ENCODE measurements at regions not wholly inside any gene's neighbourhood (a gene's known extent, or its start where the extent isn't known, plus 50 kb on each side); places are given as distances from the start of the nearest gene placed in this dataset.

DNA sequence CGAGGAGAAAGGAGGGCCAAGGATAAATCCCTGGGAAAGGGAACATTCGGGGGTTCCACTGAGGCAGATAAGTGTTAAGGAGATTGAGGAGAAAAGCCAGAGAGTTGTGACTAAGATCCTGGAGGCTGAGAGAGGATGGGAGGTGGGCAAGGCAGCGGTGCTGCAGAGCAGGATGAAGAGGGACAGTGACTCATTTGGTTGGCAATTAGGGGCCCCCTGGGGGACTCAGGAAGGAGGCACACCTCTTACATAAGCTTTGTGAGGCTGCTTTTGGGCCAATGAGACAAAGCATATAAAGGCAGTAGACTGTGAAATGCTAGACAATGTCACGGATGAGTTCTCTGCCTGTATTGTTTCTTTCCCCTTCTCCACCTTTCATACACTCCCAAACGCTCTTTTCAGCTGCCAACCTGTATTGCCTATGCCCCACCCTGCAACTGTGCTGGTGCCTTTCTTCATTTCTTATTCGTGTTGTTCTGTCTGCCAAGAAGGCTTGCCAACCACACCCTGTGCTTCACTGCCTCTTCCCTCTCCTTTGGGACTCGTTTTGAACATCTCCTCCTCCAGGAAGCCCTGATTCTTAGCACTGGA is 246.8 kb upstream of the KIRREL3 start:
- peak; percentile 86 for DNase-seq

DNA sequence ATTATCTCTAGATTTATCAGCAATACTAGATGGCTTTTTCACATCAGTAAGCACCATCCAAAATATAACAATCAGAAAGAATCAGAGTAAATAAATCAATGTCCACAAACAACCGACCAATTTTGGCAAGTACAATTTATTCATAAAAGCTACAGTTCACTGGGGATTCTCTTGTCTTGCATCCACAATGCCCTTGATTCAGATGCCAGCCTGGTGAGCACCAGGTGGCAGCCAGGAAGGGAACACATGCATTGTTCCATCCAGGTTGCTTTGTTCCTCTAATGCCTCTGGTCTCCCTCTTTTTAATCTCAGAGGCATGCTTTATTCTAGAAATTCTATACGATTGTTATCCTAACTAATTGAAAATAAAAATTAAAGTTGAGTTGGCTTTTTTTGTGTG is 242.1 kb upstream of the KIRREL3 start:
- no peak for DNase-seq

DNA sequence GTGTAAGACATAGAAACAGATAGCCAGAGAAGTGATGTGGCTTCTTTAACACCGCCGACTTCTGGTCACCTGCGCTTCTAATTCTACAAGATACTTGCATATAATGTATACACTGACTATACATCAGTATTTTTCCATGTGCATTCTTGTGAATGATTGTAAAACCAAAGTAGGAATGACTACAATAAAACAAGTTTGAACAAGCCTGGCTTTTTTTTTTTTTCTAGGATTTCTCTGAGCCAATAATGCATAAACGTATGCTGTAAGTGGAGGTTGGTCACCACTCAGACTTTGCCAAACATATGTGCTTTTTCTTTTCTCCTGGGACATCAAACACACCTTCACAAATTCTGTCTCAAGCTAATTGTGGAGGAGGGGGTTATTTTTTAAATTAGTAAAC is 237.8 kb upstream of the KIRREL3 start:
- peak; percentile 27 for DNase-seq

DNA sequence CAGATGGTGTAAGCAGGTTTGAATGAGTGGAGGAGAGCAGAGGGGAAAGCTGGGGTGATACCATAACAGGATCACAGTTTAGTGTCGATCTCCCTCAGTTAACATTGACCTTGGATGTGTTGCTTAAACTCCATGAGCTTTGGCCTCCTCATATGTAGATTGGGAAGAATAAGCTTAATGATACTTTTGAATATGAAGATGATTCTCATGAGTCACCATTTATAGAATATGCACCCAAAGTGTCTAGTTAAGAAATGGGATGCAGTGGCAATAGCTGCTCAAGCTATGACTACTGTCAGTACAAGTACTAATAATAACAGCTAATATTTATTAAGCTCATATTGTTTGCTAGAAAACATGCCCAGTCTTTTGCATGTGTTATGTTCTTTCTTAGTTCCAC is 236.2 kb upstream of the KIRREL3 start:
- DNase-seq: no peak

DNA sequence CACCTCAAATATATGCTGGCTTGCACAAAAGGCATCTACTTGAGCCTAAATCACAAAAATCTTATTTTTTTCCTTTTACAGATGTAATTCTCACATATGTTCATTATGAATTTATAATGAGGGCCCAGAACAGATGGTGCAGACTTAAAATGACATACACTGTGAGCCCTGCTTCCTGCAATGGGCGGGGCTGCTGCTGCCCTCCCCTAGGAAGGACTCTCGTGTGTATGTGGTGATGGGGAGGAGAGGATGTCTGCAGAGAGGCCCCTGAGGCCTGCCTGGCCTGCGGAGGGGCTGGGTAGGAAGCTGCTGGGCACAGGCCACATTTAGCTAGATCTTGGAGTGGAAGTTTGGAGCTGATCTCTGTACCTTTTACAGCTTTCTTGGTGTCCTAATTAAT is 233.4 kb upstream of the KIRREL3 start:
- no peak for DNase-seq

DNA sequence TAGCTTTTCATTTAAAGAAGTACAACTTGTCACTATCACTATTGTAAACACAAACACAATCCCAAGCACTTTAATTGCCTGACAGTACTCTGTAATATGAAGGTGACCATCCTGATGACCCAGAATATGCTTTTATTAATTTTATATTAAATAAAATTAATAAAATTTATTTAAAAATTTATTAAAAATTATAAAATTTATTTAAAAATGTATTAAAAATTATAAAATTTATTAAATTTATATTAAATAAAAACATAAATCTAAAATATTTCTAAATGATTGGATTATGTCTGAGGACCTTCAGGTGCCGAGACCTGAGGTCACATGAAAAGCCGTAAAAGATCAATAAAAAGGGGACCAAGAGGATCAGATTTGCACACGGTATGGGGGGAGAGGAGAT is 229.8 kb upstream of the KIRREL3 start:
- DNase-seq: no peak

DNA sequence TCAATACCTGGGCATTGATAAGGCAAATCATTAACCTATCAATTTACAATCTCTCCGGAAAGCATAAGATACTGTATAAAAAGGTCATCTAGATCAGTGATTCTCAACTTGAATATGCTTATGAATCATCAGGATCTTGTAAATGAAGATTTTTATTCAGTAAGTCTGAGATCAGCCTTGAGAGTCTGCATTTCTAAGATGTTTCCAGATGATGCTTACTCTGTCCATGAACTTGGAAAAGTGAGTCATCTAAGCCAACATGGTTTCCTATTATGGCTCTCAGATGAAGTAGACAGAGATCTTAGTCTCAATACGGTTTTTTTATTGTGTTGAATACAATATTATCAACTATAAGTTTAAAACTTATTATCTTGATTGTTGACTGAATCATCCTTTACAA is 226.4 kb upstream of the KIRREL3 start:
- DNase-seq: no peak

DNA sequence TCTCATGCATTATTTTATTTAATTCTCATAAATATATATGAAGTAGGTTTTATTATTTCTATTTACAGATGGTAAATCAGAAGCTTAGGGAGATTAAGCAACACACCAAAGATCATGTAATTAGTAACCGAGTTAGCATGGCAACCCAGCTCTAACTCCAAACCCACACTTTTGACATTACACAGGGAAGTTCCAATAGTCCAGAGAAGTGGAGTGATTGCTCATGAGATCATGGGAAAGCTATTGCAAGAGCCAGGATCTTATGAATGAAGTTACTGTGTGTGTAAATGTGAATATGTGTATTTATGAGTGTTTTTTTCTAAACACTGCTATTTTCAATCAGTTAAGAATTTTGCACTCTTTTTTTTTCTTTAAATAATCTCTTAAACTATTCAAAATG is 225.8 kb upstream of the KIRREL3 start:
- DNase-seq: no peak

DNA sequence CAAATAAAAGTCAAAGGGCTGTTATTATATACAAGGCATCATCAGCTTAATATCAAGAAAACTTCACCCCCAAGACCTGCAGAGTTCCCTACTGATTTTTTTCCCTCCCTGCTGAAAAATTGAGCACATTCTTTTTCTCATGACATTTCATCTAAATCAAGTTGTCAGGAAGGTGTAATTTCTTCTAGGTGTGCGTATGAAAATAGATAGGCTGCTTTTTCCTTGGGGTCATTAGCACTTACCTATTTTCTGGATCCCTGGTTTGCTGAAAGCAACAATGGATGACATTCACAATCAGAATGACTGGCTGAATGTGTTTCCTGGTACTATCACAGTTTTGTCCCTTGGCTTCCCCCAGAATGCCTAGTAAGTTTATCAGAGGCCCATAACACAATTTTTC is 225.0 kb upstream of the KIRREL3 start:
- DNase-seq: no peak

DNA sequence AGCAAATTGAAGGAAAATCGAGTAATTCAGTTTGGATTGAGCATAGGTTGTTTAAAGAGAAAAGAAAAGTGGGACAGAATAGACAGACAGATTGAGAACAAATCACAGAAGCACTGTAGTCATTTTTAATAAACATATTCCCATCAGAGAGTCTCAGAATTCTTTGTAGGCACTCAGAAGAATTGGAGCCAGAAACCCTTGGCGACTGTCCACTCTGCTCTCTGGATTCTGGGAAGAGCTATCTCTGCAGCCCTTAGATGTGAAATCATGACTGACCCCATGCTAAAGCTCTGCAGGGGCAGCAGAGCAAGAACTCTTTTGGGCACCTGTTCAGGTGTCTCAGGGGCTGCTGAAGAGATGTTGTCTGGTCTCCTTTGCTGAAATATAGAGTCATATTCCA is 223.7 kb upstream of the KIRREL3 start:
- no peak for DNase-seq

DNA sequence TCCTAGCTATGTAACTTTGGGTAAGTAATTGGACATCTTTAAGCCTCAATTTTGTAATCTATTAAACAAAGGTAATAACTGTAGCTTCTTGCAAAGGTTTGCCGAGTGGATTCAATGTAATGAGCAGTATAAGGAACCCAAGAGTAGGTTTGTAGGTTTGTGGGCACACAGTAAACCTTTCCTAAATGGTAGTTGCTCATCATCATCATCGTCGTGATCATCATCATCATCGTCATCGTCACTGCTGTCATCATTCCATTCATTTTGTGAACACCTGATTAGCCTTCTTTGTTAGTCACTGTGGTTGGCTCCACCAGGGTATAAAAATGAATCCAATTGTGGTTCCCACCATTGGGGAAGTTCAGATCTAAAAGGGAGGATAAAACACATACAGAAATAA is 223.1 kb upstream of the KIRREL3 start:
- no peak for DNase-seq

DNA sequence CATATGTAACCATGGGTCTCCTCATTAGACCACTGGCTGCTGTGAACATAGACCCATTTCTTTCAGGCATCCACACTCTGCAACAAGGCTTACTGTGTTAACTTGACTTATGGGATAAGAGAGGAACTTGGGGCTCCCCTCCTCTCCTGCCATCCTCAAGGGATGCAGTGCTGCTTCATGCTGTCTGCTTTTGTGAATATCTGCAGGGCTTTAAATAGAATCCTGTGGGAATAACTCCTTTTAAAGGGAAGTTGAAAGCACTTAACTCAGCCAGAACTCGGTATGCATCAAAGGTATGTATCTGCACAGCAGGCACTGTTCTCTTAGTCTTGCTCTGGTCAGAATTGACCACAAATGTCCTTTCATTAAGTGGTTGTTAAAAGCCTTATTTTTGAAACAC is 222.5 kb upstream of the KIRREL3 start:
- DNase-seq: no peak

DNA sequence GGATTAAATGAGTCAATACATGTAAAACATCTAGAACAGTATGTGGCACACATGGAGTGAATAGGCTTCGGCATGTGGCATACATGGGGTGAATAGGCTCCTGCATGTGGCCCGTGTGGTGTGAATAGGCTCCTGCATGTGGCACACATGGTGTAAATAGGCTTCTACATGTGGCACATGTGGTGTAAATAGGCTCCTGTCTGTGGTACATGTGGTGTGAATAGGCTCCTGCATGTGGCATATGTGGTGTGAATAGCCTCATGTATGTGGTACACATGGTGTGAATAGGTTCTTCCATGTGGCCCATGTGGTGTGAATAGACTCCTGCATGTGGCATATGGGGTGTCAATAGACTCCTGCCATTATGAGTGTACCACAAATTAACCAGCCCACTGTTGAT is 219.1 kb upstream of the KIRREL3 start:
- no peak for DNase-seq

DNA sequence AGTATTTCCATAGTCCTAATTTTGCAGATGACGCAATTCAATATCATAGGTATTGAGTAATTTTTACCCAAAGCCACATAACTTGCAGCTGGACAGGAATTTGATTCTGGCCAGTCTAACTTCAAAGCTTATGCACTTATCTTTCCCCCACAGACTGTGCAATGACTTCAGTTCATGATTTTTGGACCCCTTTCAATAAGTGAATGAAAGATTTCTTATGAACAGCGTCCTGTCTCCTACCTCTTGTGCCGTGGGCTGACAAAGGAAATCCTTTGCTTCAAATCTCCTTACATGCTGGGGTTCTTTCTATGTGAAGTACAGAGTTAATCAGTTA is 217.7 kb upstream of the KIRREL3 start:
- DNase-seq: no peak

DNA sequence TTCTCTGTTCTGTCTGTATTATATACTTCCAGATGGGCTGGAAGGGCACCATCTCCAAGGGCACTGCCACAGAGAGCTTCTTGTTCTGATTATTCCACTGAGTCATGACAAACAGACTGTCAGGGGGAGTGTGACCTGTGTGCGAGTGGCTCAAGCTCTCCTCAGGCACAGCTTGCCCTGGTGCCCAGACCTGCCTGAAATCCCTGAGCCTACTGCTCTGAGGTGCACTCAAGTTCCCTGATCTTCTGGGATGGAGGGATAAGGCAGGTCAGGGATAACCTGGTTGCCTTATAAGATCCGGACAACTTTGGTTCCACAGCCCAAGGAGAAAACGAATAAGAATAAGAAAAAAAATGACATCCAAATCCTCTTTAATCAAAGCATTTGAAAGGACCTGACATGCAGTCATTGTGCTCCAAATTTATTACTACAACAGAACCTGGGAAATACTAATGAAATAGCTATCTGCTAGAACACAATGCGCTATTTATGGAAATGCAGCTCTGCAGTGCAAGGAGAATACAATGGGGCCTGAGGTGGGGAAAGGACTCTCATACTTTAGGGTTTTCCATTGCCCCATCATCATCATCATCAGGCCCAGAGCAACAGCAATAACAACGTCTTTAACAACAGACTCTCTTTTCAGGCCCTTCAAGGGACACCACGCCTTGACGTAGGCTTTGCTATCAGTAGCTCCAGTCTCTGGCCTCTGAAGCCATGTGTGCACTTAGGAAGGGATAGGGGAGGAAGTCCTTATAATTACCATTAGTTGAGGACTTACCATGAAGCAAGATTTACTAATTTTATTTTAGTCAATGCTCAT is 217.1 kb upstream of the KIRREL3 start:
- no peak for DNase-seq

DNA sequence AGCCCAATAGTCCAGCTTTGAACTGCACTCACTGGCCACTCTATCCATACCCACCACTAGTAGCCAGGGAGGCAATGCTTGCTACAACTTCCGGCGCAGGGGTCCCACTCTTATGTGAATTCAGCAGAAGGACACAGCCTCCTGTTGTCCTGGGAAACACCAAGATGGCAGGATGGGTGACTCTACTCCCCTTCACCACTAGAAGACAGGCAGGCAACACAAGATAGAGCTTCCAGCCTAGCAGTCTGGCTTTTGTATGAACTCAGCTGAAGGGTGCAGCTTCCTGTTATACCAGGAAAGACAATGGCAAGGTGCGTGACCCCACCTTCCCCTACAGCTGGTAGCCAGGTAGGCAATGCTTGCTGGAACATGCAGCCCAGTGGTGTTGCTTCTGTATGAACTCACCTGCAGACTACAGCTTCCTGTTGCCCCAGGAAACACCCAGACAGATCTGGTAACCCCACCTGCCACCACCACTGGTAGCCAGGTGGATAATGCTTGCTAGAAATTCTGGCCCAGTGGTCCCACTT is 205.2 kb upstream of the KIRREL3 start:
- no peak for DNase-seq

DNA sequence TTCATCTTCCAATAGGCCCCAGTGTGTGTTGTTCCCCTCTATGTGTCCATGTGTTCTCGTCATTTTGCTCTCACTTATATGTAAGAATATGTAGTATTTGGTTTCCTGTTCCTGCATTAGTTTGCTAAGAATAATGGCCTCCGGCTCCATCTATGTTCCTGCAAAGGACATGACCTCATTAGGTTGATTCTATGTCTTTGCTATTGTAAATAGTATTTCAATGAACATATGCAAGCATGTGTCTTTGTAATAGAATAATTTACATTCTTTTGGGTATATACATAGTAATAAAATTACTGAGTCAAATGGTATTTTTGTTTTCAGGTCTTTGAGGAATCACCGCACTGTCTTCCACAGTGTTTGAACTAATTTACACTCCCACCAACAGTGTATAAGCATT is 202.9 kb upstream of the KIRREL3 start:
- DNase-seq: no peak

DNA sequence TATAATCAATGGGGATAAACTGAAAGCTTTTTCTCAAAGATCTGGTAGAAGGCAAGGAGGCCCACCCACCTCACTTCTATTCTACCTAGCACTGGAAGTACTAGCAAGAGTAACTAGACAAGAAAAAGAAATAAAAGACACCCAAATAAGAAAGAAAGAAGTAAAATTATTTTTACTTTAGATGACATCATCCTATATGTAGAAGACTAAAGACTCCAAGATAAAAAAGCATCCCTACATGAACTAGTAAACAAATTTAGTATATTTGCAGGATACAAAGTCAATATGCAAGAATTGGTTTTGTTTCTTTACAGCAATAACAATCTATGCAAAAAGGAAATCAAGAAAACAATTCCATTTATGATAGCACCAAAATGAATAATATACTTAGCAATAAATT is 201.5 kb upstream of the KIRREL3 start:
- DNase-seq: no peak

DNA sequence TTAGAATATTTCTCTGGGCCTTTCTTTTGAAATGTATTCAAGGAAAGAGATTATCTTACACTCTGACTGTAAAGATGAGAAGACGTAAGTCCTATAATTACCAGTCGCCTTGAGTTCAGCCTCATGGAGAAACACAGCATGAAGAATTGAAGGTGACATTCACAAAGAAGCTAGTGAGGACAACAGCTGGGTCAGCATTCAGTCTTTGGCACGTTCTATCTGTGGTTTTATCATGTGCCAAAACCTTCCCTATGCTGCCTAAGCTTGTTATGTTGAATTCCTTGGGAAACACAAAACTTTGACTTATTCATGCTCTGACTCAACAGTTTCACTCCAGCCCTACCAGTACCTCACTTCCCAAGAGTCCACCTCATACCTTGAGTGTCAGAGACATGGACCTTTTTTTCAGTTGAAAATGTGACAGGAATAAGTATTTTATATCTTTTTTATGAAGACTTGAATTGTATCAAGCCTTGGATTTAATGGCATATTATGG is 198.8 kb upstream of the KIRREL3 start:
- no peak for DNase-seq

DNA sequence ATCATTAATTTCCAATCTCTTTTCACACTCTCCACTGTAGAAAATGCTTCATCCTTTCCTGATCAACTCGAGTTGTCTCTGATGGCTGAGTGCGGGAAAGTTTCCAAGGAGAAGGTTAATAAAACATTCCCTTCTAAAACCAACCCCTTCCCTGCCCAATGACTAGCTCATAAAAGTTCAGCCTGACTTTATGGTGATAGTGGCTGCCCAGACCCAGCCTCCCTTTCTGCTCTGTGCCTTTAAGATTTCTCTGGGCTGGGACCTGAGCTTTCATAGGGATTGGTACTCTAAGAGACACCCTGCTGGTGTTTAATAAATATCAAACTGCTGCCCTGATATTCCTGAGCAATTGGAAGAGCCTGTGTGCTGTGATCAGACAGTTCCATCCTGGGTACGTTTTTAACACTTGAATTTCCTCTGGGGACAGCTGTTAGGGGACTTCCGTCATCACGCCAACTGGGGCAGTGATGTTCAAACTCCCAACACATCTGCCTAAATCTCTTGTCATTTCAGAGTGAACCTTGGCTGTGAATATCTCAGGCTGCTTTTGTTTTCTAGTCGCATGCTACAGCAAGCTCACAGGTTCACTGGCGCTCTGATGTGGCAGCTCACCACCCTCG is 195.0 kb upstream of the KIRREL3 start:
- no peak for DNase-seq

DNA sequence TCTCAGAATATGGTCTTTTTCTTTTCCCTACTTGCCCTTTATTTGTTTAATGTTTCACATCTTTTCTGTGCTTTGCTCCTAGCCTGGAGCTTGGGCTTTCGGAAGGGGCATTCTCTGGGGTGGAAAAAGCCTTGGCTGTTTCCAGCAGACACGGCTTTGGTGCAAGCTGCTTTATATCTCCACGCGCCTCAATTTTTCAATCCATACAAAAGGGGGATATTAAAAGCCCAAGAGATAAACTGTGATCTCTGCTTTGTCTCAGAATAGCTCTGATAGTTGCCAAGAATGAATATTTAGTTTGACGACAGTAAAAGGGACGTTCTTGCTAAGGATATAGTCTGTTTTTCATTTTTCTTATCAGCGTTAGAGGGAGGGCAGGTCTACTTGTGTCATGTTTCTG is 194.0 kb upstream of the KIRREL3 start:
- no peak for DNase-seq

DNA sequence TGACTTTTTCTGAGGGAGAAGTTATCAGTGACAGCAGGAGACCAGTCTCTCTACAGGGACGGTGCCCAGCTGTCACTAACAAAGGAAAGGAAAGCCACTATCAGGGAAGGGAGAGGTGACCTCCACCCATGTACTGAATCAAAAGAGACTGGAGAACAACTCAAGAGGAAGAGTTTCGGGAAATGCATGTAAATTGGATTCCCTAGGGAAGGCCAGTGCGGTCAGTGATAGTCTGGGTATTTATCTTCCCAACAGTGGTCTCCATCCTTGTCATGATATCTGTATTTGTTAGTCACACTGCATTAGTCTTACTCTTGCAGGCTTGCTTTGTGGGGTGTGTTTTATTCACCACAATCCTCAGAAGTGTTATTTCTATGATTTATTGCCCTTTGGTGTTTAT is 193.4 kb upstream of the KIRREL3 start:
- DNase-seq: no peak

DNA sequence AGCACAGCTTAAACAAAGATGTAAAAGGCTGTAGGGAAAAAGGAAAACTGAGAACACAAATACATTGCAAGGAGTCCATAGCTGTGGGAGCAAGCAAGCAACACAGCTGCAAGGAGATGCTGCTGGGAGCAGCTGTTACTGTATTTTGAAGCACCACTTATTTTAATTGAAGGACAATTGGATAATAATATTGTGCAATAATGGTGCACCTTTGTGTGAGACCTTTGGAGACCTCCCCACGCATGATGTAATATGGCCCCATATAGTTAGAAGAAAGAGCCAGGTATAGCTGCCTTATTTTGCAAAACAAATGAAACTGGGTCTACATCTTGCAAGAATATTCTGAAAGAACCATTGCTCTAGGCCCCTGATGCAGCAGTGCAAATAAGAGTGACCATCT is 191.1 kb upstream of the KIRREL3 start:
- no peak for DNase-seq

DNA sequence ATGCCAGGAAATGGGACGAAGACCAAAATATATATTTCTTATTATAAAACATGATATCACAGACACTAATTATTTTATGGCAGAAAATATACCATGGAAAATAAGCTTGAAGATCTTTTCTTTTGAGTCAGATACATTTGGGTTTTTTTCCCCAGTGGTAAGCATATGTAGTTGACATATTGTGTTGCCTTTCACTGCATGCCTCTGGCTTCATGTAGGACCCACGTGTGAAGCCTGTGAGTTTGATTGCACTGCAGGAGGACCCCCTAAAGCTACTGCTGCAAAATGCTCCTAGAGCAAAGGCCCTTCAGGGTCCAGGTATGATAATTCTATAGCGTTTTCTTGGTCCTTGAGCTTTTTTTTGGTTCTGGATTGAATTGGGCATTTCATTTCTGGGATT is 190.7 kb upstream of the KIRREL3 start:
- no peak for DNase-seq
